ENCODE measurements at regions not wholly inside any gene's neighbourhood (a gene's known extent, or its start where the extent isn't known, plus 50 kb on each side); places are given as distances from the start of the nearest gene placed in this dataset.

GRCh38 chr9:88789785-88790184 is 201.5 kb upstream of the S1PR3 start:
- Histone ChIP-seq H2BK12ac (ENCODE audit: low read depth, low read length) (no peak overlapping the region), H4K20me1 (replicated peaks in 1 of 2; ENCODE audit: control insufficient read depth in 1 of 2, insufficient read depth in 2 of 2, low read length in 2 of 2) (no peaks in the 10 kb centered on the region), H3K79me1 (ENCODE audit: low read depth, low read length) (no peaks in the 10 kb centered on the region; the same call in 1 of the 2 replicates), H3K9me3 (ENCODE audit: insufficient read depth in 2 of 2, low read depth in 1 of 2, low read length in 1 of 2) (no peaks in the 10 kb centered on the region), H3K9ac (replicated peaks in 1 of 4; ENCODE audit: extremely low read depth in 1 of 4, low read depth in 3 of 4, low read length in 3 of 4) (no peak overlapping the region), H3K23ac (ENCODE audit: insufficient read length) (no peak overlapping the region), H4K91ac (replicated peaks; ENCODE audit: insufficient read length, low read length) (no peak overlapping the region), H4K5ac (ENCODE audit: insufficient read length, low read depth, low read length) (no peak overlapping the region), H3K79me2 (ENCODE audit: control insufficient read depth in 1 of 2, insufficient read depth in 2 of 2, low read length in 2 of 2) (no peaks in the 10 kb centered on the region), H2BK5ac (ENCODE audit: low read depth, low read length) (no peak overlapping the region), H4K8ac (ENCODE audit: extremely low read depth, insufficient read depth, low read length) (no peak overlapping the region), H3K27ac (ENCODE audit: low read depth, low read length) (no peak overlapping the region), H2BK120ac (replicated peaks; ENCODE audit: low read depth, low read length) (no peak overlapping the region), H3K18ac (ENCODE audit: extremely low read depth, low read length) (no peak overlapping the region), H3K4ac (replicated peaks; ENCODE audit: insufficient read length, low read depth, low read length) (no peak overlapping the region), H3K14ac (ENCODE audit: insufficient read length) (no peak overlapping the region), H2AFZ (ENCODE audit: low read length) (no peak overlapping the region), H3K4me3 (ENCODE audit: extremely low read depth in 1 of 4, insufficient read depth in 2 of 4, low read depth in 3 of 4, low read length in 4 of 4) (no peak overlapping the region), H3K23me2 (ENCODE audit: low read depth, low read length) (no peaks in the 10 kb centered on the region), H3K27me3 (replicated peaks in 1 of 4; ENCODE audit: control insufficient read depth in 3 of 4, extremely low read depth in 1 of 4, insufficient read depth in 3 of 4, low read length in 3 of 4) (no peaks in the 10 kb centered on the region), H2AK5ac (ENCODE audit: low read depth, low read length) (no peak overlapping the region), H3K4me2 (ENCODE audit: insufficient read depth in 1 of 2, low read depth in 2 of 2, low read length in 2 of 2) (no peak overlapping the region), H3K56ac (replicated peaks; ENCODE audit: insufficient read length, low read depth, low read length) (no peak overlapping the region), H2BK15ac (ENCODE audit: low read length) (no peak overlapping the region), H3K36me3 (ENCODE audit: control insufficient read depth in 2 of 4, insufficient read depth in 4 of 4, low read length in 3 of 4) (no peaks in the 10 kb centered on the region), H2BK20ac (ENCODE audit: low read length) (no peak overlapping the region), H3K4me1 (replicated peaks in 1 of 4; ENCODE audit: control insufficient read depth in 3 of 4, insufficient read depth in 4 of 4, low read length in 3 of 4) (no peaks in the 10 kb centered on the region)
- CTCF ChIA-PET (ENCODE audit: partially characterized antibody), result no interaction called here
- 91% methylated on average over 3 of the region's 3 CpGs; no CpG with 5 or more reads in 1 of the 2 experiments for WGBS, 2 experiments (ENCODE audit: extremely low coverage in 1 of 2, insufficient coverage in 1 of 2, insufficient read length in 1 of 2, insufficient replicate concordance in 2 of 2, low coverage in 1 of 2, low lambda C conversion rate in 2 of 2, missing lambda C conversion rate in 1 of 2)
- no peak for FAIRE-seq
- POLR2A ChIA-PET (ENCODE audit: partially characterized antibody), result no interaction called here
- TF ChIP-seq HDAC2 (IDR thresholded peaks at IDR 0.05; ENCODE audit: borderline replicate concordance in 1 of 2, low read depth in 2 of 2, low read length in 2 of 2), result no peak
- no peak for TF ChIP-seq USF2 (IDR thresholded peaks at IDR 0.05; ENCODE audit: low read length)
- TF ChIP-seq CEBPB (IDR thresholded peaks at IDR 0.05; ENCODE audit: low read depth, low read length), result no peak
- TF ChIP-seq RAD21 (IDR thresholded peaks at IDR 0.05 in 1 of 2, conservative IDR thresholded peaks at IDR 0.05 in 1 of 2; ENCODE audit: low read depth in 2 of 2, low read length in 2 of 2), result no peak
- no peak for TF ChIP-seq POLR2AphosphoS5 (IDR thresholded peaks at IDR 0.05; ENCODE audit: low read depth, low read length)
- TF ChIP-seq BRCA1 (IDR thresholded peaks at IDR 0.05; ENCODE audit: low read depth, low read length), result no peak
- TF ChIP-seq EZH2 (IDR thresholded peaks at IDR 0.05; ENCODE audit: low read depth, low read length, severe bottlenecking), result no peak
- DNase-seq (ENCODE audit: low read depth in 1 of 2, low spot score in 2 of 2), result no peak

Measured in H1 (cell line).